H1 (cell line): ENCODE measurements at regions not wholly inside any gene's neighbourhood (a gene's known extent, or its start where the extent isn't known, plus 50 kb on each side); places are given as distances from the start of the nearest gene placed in this dataset.

ENCODE experiments used
- CTCF ChIA-PET: fragments of 300-600 bp; sonication (Branson Sonifier 250); formaldehyde crosslinking; loops from one replicate; lab custom pipeline; 2021; ENCODE audit not compliant: partially characterized antibody; lab: Charles Lee
- POLR2A ChIA-PET: fragments of 300-600 bp; sonication (Branson Sonifier 250); formaldehyde crosslinking; loops from one replicate; lab custom pipeline; 2021; ENCODE audit warnings: inconsistent platforms; ENCODE audit not compliant: partially characterized antibody; lab: Charles Lee
- DNase-seq, 2 experiments: peaks; one replicate each; pipeline versions ENCODE4 v3.0.0 to v3.0.0-alpha.2; 2010 to 2022; ENCODE audit warnings: low spot score in 2 of 2, low read depth in 1 of 2, mixed read lengths in 1 of 2
- FAIRE-seq: peaks from 2 replicates; lab custom pipeline; 2011; peaks lifted over from hg19 to GRCh38; lab: Jason Lieb, UNC
- H2AFZ ChIP-seq: 2 replicates; pipeline ENCODE4 v1.8.1; 2012; ENCODE audit warnings: low read length, inconsistent platforms
- H2AK5ac ChIP-seq: 2 replicates; pipeline ENCODE4 v1.6.1; 2013; ENCODE audit warnings: low read depth, low read length
- H2BK120ac ChIP-seq: replicated peaks from 2 replicates; pipeline ENCODE3; 2013; ENCODE audit warnings: low read depth, low read length, inconsistent platforms
- H2BK12ac ChIP-seq: 2 replicates; pipeline ENCODE4 v1.6.1; 2013; ENCODE audit warnings: low read depth, low read length
- H2BK15ac ChIP-seq: 2 replicates; pipeline ENCODE4 v1.6.1; 2013; ENCODE audit warnings: low read length
- H2BK20ac ChIP-seq: 2 replicates; pipeline ENCODE4 v1.6.1; 2013; ENCODE audit warnings: low read length
- H2BK5ac ChIP-seq: 2 replicates; pipeline ENCODE4 v1.6.1; 2013; ENCODE audit warnings: low read depth, low read length
- H3K14ac ChIP-seq: 2 replicates; pipeline ENCODE4 v1.6.1; 2013; ENCODE audit warnings: inconsistent platforms; ENCODE audit not compliant: insufficient read length
- H3K18ac ChIP-seq: 2 replicates; pipeline ENCODE4 v1.6.1; 2013; ENCODE audit warnings: low read length; ENCODE audit errors: extremely low read depth
- H3K23ac ChIP-seq: 2 replicates; pipeline ENCODE4 v1.6.1; 2013; ENCODE audit warnings: inconsistent platforms; ENCODE audit not compliant: insufficient read length
- H3K23me2 ChIP-seq: 2 replicates; pipeline ENCODE4 v1.6.1; 2013; ENCODE audit warnings: low read depth, low read length
- H3K27ac ChIP-seq: 2 replicates; pipeline ENCODE4 v1.6.1; 2011; ENCODE audit warnings: low read depth, low read length, inconsistent platforms
- H3K27me3 ChIP-seq, 4 experiments: replicated peaks in 1 of 4; 1 replicate in 1 of 4; 2 replicates in 3 of 4; pipeline versions ENCODE4 v1.6.1 to v1.8.1; 2011 to 2013; ENCODE audit warnings: low read length in 3 of 4, mild to moderate bottlenecking in 3 of 4, inconsistent platforms in 2 of 4, mixed read lengths in 2 of 4, moderate library complexity in 1 of 4; ENCODE audit not compliant: control insufficient read depth in 3 of 4, insufficient read depth in 3 of 4; ENCODE audit errors: extremely low read depth in 1 of 4
- H3K36me3 ChIP-seq, 4 experiments: 2 replicates each; pipeline versions ENCODE4 v1.6.1 to v1.8.1; 2011 to 2013; ENCODE audit warnings: mild to moderate bottlenecking in 4 of 4, low read length in 3 of 4, moderate library complexity in 2 of 4, control low read depth in 1 of 4, inconsistent platforms in 1 of 4; ENCODE audit not compliant: insufficient read depth in 4 of 4, control insufficient read depth in 2 of 4
- H3K4ac ChIP-seq: replicated peaks from 2 replicates; pipeline ENCODE3; 2013; ENCODE audit warnings: low read length, low read depth, mixed read lengths, inconsistent platforms; ENCODE audit not compliant: insufficient read length
- H3K4me1 ChIP-seq, 4 experiments: replicated peaks in 1 of 4; 1 replicate in 1 of 4; 2 replicates in 3 of 4; pipeline versions ENCODE4 v1.6.1 to v1.8.1; 2011 to 2013; ENCODE audit warnings: low read length in 3 of 4, inconsistent platforms in 2 of 4, mixed read lengths in 1 of 4; ENCODE audit not compliant: insufficient read depth in 4 of 4, control insufficient read depth in 3 of 4
- H3K4me2 ChIP-seq, 2 experiments: 2 replicates each; pipeline versions ENCODE4 v1.6.1 to v1.8.1; 2011 to 2013; ENCODE audit warnings: low read depth in 2 of 2, low read length in 2 of 2, control low read depth in 1 of 2, inconsistent platforms in 1 of 2, mild to moderate bottlenecking in 1 of 2; ENCODE audit not compliant: insufficient read depth in 1 of 2
- H3K4me3 ChIP-seq, 4 experiments: fragments of 200-600, 300-600 bp in 1 of 4; sonication (generic), shearing (Covaris generic), sonication (Bioruptor Twin) in 1 of 4; 2 replicates each; pipeline versions ENCODE4 v1.5.1 to v1.8.1; 2011 to 2016; ENCODE audit warnings: low read length in 4 of 4, low read depth in 3 of 4, control low read depth in 2 of 4, inconsistent platforms in 2 of 4, mild to moderate bottlenecking in 2 of 4, mixed read lengths in 1 of 4, moderate library complexity in 1 of 4; ENCODE audit not compliant: insufficient read depth in 2 of 4; ENCODE audit errors: extremely low read depth in 1 of 4
- H3K56ac ChIP-seq: replicated peaks from 2 replicates; pipeline ENCODE3; 2013; ENCODE audit warnings: low read depth, mild to moderate bottlenecking, mixed read lengths, low read length, inconsistent platforms; ENCODE audit not compliant: insufficient read length
- H3K79me1 ChIP-seq: 2 replicates; pipeline ENCODE4 v1.6.1; 2013; ENCODE audit warnings: low read depth, low read length, control low read depth
- H3K79me2 ChIP-seq, 2 experiments: 2 replicates each; pipeline versions ENCODE4 v1.6.1 to v1.8.1; 2012 to 2013; ENCODE audit warnings: low read length in 2 of 2, mild to moderate bottlenecking in 2 of 2, inconsistent platforms in 1 of 2; ENCODE audit not compliant: insufficient read depth in 2 of 2, control insufficient read depth in 1 of 2
- H3K9ac ChIP-seq, 4 experiments: replicated peaks in 1 of 4; 1 replicate in 1 of 4; 2 replicates in 3 of 4; pipeline versions ENCODE4 v1.6.1 to v1.8.1; 2011 to 2013; ENCODE audit warnings: low read depth in 3 of 4, low read length in 3 of 4, control low read depth in 2 of 4, mild to moderate bottlenecking in 2 of 4, moderate library complexity in 2 of 4, inconsistent platforms in 1 of 4; ENCODE audit errors: extremely low read depth in 1 of 4
- H3K9me3 ChIP-seq, 2 experiments: 2 replicates each; pipeline versions ENCODE4 v1.6.1 to v1.8.1; 2012 to 2013; ENCODE audit warnings: mild to moderate bottlenecking in 2 of 2, moderate library complexity in 2 of 2, control low read depth in 1 of 2, inconsistent platforms in 1 of 2, low read depth in 1 of 2, low read length in 1 of 2, mixed read lengths in 1 of 2; ENCODE audit not compliant: insufficient read depth in 2 of 2
- H4K20me1 ChIP-seq, 2 experiments: replicated peaks in 1 of 2; 2 replicates each; pipeline versions ENCODE3 to v1.8.1; 2011 to 2013; ENCODE audit warnings: inconsistent platforms in 2 of 2, low read length in 2 of 2, mild to moderate bottlenecking in 1 of 2; ENCODE audit not compliant: insufficient read depth in 2 of 2, control insufficient read depth in 1 of 2
- H4K5ac ChIP-seq: 2 replicates; pipeline ENCODE4 v1.6.1; 2013; ENCODE audit warnings: low read length, low read depth, mixed read lengths, inconsistent platforms; ENCODE audit not compliant: insufficient read length
- H4K8ac ChIP-seq: 2 replicates; pipeline ENCODE4 v1.8.0; 2013; ENCODE audit warnings: mild to moderate bottlenecking, moderate library complexity, low read length, inconsistent platforms; ENCODE audit not compliant: insufficient read depth; ENCODE audit errors: extremely low read depth
- H4K91ac ChIP-seq: replicated peaks from 2 replicates; pipeline ENCODE3; 2013; ENCODE audit warnings: low read length, mixed read lengths, inconsistent platforms; ENCODE audit not compliant: insufficient read length
- CHD2 ChIP-seq: IDR thresholded peaks from 2 replicates; pipeline ENCODE4 v1.6.1; 2012; ENCODE audit warnings: low read length, improper control_type of control experiment
- GABPA ChIP-seq: IDR thresholded peaks from 2 replicates; pipeline ENCODE4 v1.6.1; 2011; ENCODE audit warnings: mild to moderate bottlenecking, low read length, moderate library complexity, borderline replicate concordance; ENCODE audit not compliant: insufficient read depth
- GTF2F1 ChIP-seq: IDR thresholded peaks from 2 replicates; pipeline ENCODE4 v1.6.1; 2012; ENCODE audit warnings: low read depth, low read length, improper control_type of control experiment, borderline replicate concordance
- PHF8 ChIP-seq: fragments of 200-600 bp; sonication (generic); conservative IDR thresholded peaks from 2 replicates; pipeline ENCODE4 v1.7.1; 2012; ENCODE audit warnings: low read depth, mild to moderate bottlenecking, inconsistent platforms, low read length, moderate library complexity
- SP2 ChIP-seq: IDR thresholded peaks from 2 replicates; pipeline ENCODE4 v1.6.1; 2012; ENCODE audit warnings: mild to moderate bottlenecking, low read length, inconsistent platforms
- SP4 ChIP-seq: IDR thresholded peaks from 2 replicates; pipeline ENCODE4 v1.6.1; 2012; ENCODE audit warnings: low read length, inconsistent platforms
- TAF1 ChIP-seq: IDR thresholded peaks from 2 replicates; pipeline ENCODE4 v1.6.1; 2011; ENCODE audit warnings: mild to moderate bottlenecking, low read depth, low read length
- TBP ChIP-seq: IDR thresholded peaks from 2 replicates; pipeline ENCODE4 v1.6.1; 2011; ENCODE audit warnings: low read depth, low read length, improper control_type of control experiment
- WGBS, 2 experiments: shearing (Covaris generic) in 1 of 2; methylation state at CpG; one replicate each; pipeline versions ENCODE4 v1.1.6 to v1.1.7; 2013 to 2015; ENCODE audit warnings: low lambda C conversion rate in 2 of 2, mixed read lengths in 2 of 2, inconsistent platforms in 1 of 2, low coverage in 1 of 2, missing lambda C conversion rate in 1 of 2; ENCODE audit not compliant: insufficient replicate concordance in 2 of 2, insufficient coverage in 1 of 2, insufficient read length in 1 of 2; ENCODE audit errors: extremely low coverage in 1 of 2, missing lambda C conversion rate in 1 of 2; 5-methylcytosine and 5-hydroxymethylcytosine counted together

DNA sequence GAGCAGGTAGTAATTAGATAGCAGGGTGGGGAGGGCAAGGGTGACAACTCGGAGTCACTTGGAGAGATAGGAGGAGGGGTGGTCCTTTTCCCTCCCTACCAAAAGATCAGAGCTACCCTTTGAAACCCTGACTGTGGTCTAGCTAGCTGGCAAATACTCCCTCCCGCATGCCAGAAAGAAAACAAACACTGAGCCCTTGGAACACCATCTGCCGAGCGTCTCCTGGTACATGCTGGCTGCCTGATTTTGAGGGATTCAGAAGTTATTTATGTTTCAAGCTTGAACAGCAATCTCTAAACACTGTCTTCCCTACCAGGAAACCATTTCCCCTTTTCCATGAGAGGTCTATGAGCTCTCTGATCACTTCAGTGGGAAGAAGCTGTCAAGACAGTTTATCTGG lies 291.6 kb upstream of the CFAP20DC start:
- Histone ChIP-seq H3K14ac (no peak overlapping the region), H2BK120ac (no peak overlapping the region), H3K36me3 (no peaks in the 10 kb centered on the region), H3K9ac (no peak overlapping the region), H3K4ac (no peak overlapping the region), H3K4me2 (no peak overlapping the region), H3K18ac (no peak overlapping the region), H3K27me3 (no peaks in the 10 kb centered on the region), H4K8ac (no peak overlapping the region), H2BK20ac (no peak overlapping the region), H3K23ac (no peak overlapping the region), H4K20me1 (no peaks in the 10 kb centered on the region), H3K56ac (no peak overlapping the region), H2AK5ac (no peak overlapping the region), H3K4me3 (no peak overlapping the region), H4K5ac (no peak overlapping the region), H3K9me3 (no peaks in the 10 kb centered on the region), H3K27ac (no peak overlapping the region), H3K79me1 (no peaks in the 10 kb centered on the region), H3K79me2 (no peaks in the 10 kb centered on the region), H2BK5ac (no peak overlapping the region), H4K91ac (no peak overlapping the region), H2BK12ac (no peak overlapping the region), H3K23me2 (no peaks in the 10 kb centered on the region), H3K4me1 (no peaks in the 10 kb centered on the region), H2BK15ac (no peak overlapping the region), H2AFZ (peak overlapping the region; percentile 76)
- POLR2A ChIA-PET: no interaction called here
- DNase-seq (no peak), FAIRE-seq (no peak)
- WGBS, 2 experiments: 83% methylated on average over 4 of the region's 4 CpGs; no CpG with 5 or more reads in 1 of the 2 experiments
- CTCF ChIA-PET: interaction anchor here (1.0 to 2.6 kb wide), 2 partner anchors 14 to 69 kb away, joined by 3 to 12 read pairs; no protein-coding TSS in a partner anchor
- TF ChIP-seq SP4 (no peak), SP2 (no peak), PHF8 (no peak), TBP (no peak), TAF1 (no peak), GABPA (no peak), CHD2 (no peak), GTF2F1 (no peak)
